HEK293 (cell line): ENCODE measurements at regions not wholly inside any gene's neighbourhood (a gene's known extent, or its start where the extent isn't known, plus 50 kb on each side); places are given as distances from the start of the nearest gene placed in this dataset.

ENCODE experiments used
- CTCF ChIA-PET: fragments of 350-600 bp; formaldehyde crosslinking; extraction: SDS; loops from one replicate; lab custom pipeline; 2021; ENCODE audit warnings: antibody characterized with exemption; lab: Yijun Ruan, JAX
- POLR2A ChIA-PET: fragments of 300-600 bp; formaldehyde crosslinking; extraction: SDS; loops from one replicate; lab custom pipeline; 2020; ENCODE audit warnings: antibody characterized with exemption, inconsistent platforms; lab: Yijun Ruan, JAX
- H3K27ac ChIP-seq: fragments of 200-500 bp; sonication (Bioruptor generic); 2 replicates; pipeline ENCODE4 v1.5.1; 2014; ENCODE audit warnings: low read depth, low read length, control low read depth, inconsistent platforms; ENCODE audit errors: extremely low read depth
- H3K36me3 ChIP-seq, 2 experiments: fragments of 200-500 bp in 1 of 2; sonication (Bioruptor generic) in 1 of 2; 1 replicate in 1 of 2; 2 replicates in 1 of 2; pipeline ENCODE4 v1.5.1; 2014 to 2017; ENCODE audit warnings: inconsistent platforms in 2 of 2, low read length in 2 of 2; ENCODE audit not compliant: control insufficient read depth in 2 of 2, insufficient read depth in 1 of 2
- H3K4me1 ChIP-seq: fragments of 200-500 bp; sonication (Bioruptor generic); 2 replicates; pipeline ENCODE4 v1.5.1; 2014; ENCODE audit warnings: mild to moderate bottlenecking, low read length, inconsistent platforms; ENCODE audit not compliant: control insufficient read depth, insufficient read depth
- H3K4me3 ChIP-seq: 2 replicates; pipeline ENCODE4 v1.5.1; 2011; ENCODE audit warnings: low read depth, mild to moderate bottlenecking, control low read depth, low read length, moderate library complexity
- H3K9me3 ChIP-seq: fragments of 200-500 bp; sonication (Bioruptor generic); 2 replicates; pipeline ENCODE4 v1.5.1; 2014; ENCODE audit warnings: low read depth, low read length, inconsistent platforms; ENCODE audit not compliant: control insufficient read depth, insufficient read depth
- BCL11A ChIP-seq: fragments of 450-650 bp; formaldehyde crosslinking; IDR thresholded peaks from 2 replicates; pipeline ENCODE4 v1.5.1; 2016; ENCODE audit warnings: low read depth, missing biosample characterization, missing genetic modification characterization
- HOXC10 ChIP-seq: sonication (generic); formaldehyde crosslinking; IDR thresholded peaks from 2 replicates; pipeline ENCODE4 v1.8.1; 2023; ENCODE audit warnings: mild to moderate bottlenecking, missing genetic modification reagents
- REST ChIP-seq: fragments of 450-650 bp; formaldehyde crosslinking; IDR thresholded peaks from 2 replicates; pipeline ENCODE4 v1.5.1; 2016; ENCODE audit warnings: missing biosample characterization, missing genetic modification characterization
- SALL2 ChIP-seq: fragments of 450-650 bp; formaldehyde crosslinking; IDR thresholded peaks from 2 replicates; pipeline ENCODE4 v1.5.0; 2017; ENCODE audit warnings: missing biosample characterization, mild to moderate bottlenecking, missing genetic modification characterization, borderline replicate concordance
- ZBTB6 ChIP-seq: fragments of 450-650 bp; formaldehyde crosslinking; IDR thresholded peaks from 2 replicates; pipeline ENCODE4 v1.5.1; 2017; ENCODE audit warnings: missing biosample characterization, missing genetic modification characterization
- ZBTB8A ChIP-seq: fragments of 450-650 bp; formaldehyde crosslinking; IDR thresholded peaks from 2 replicates; pipeline ENCODE4 v1.5.1; 2016; ENCODE audit warnings: missing biosample characterization, missing genetic modification characterization
- ZFP37 ChIP-seq: fragments of 450-650 bp; formaldehyde crosslinking; IDR thresholded peaks from 2 replicates; pipeline ENCODE4 v1.5.1; 2016; ENCODE audit warnings: missing biosample characterization, missing genetic modification characterization
- ZNF121 ChIP-seq: fragments of 450-650 bp; formaldehyde crosslinking; IDR thresholded peaks from 2 replicates; pipeline ENCODE4 v1.5.1; 2016; ENCODE audit warnings: missing biosample characterization, missing genetic modification characterization
- ZNF146 ChIP-seq: fragments of 450-650 bp; formaldehyde crosslinking; IDR thresholded peaks from 2 replicates; pipeline ENCODE4 v1.5.1; 2016; ENCODE audit warnings: missing biosample characterization, missing genetic modification characterization
- ZNF518A ChIP-seq: fragments of 450-650 bp; formaldehyde crosslinking; conservative IDR thresholded peaks from 2 replicates; pipeline ENCODE4 v1.5.1; 2016; ENCODE audit warnings: low read depth, missing biosample characterization, missing genetic modification characterization
- ZNF660 ChIP-seq: fragments of 450-650 bp; IDR thresholded peaks from 2 replicates; pipeline ENCODE4 v1.5.1; 2018; ENCODE audit warnings: missing biosample characterization, mild to moderate bottlenecking, missing genetic modification characterization
- ZNF664 ChIP-seq: fragments of 450-650 bp; formaldehyde crosslinking; IDR thresholded peaks from 2 replicates; pipeline ENCODE4 v1.5.1; 2016; ENCODE audit warnings: missing biosample characterization, missing genetic modification characterization
- ZNF670 ChIP-seq: fragments of 450-650 bp; formaldehyde crosslinking; IDR thresholded peaks from 2 replicates; pipeline ENCODE4 v1.5.1; 2016; ENCODE audit warnings: missing biosample characterization, missing genetic modification characterization, low read depth

GRCh38 chr4:173463816-173464215 is 64.9 kb upstream of the SCRG1 start:
- no peak for TF ChIP-seq ZBTB8A (tag by site-specific recombination)
- no peak for TF ChIP-seq SALL2 (tag by site-specific recombination)
- no peak for TF ChIP-seq REST
- no peak for TF ChIP-seq ZBTB6 (tag by site-specific recombination)
- no peak for TF ChIP-seq ZNF670 (tag by site-specific recombination)
- no peak for TF ChIP-seq ZNF660 (tag by site-specific recombination)
- TF ChIP-seq ZNF121, result no peak
- TF ChIP-seq ZNF664, result no peak
- TF ChIP-seq ZFP37 (tag by site-specific recombination), result no peak
- no peak for TF ChIP-seq BCL11A
- TF ChIP-seq ZNF518A (tag by site-specific recombination), result no peak
- no peak for TF ChIP-seq ZNF146
- TF ChIP-seq, all 188 proteins: peak for 0
- POLR2A ChIA-PET, result no interaction called here
- CTCF ChIA-PET, result interaction anchor here (0.7 kb wide), 1 partner anchor 9 kb away, joined by 3 read pairs; no protein-coding TSS in a partner anchor
- H3K36me3 ChIP-seq, result no peaks in the 10 kb centered on the region
- H3K4me3 ChIP-seq, result no peak overlapping the region
- 0 out of 2 replicates have a peak, but pooled peaks cover 3% of the 10 kb centered on the region for H3K4me1 ChIP-seq
- H3K9me3 ChIP-seq, result no peaks in the 10 kb centered on the region
- no peak overlapping the region for H3K27ac ChIP-seq

GRCh38 chr4:173461170-173461569 is 62.3 kb upstream of the SCRG1 start:
- H3K4me3 ChIP-seq, result no peak overlapping the region
- H3K36me3 ChIP-seq, result no peaks in the 10 kb centered on the region
- no peaks in the 10 kb centered on the region for H3K9me3 ChIP-seq
- 0 out of 2 replicates have a peak, but pooled peaks cover 3% of the 10 kb centered on the region for H3K4me1 ChIP-seq
- POLR2A ChIA-PET, result no interaction called here
- 0 out of 2 replicates have a peak overlapping the region, but pooled peaks have one; percentile 2 for H3K27ac ChIP-seq
- no peak for TF ChIP-seq HOXC10 (CRISPR knock-in tag)
- TF ChIP-seq, all 188 proteins: peak for 0
- CTCF ChIA-PET, result interaction anchor here (0.7 kb wide), 1 partner anchor 809 kb away, joined by 3 read pairs; no protein-coding TSS in a partner anchor
